ACHN (cell line): ENCODE measurements at regions not wholly inside any gene's neighbourhood (a gene's known extent, or its start where the extent isn't known, plus 50 kb on each side); places are given as distances from the start of the nearest gene placed in this dataset.
"Not testable (repeated sequence)": the region's sequence is repeated elsewhere in the genome, so short reads cannot be mapped to it uniquely, and the experiment has no call there.

Source experiments
- DNase-seq: peaks from one replicate; pipeline ENCODE4 v3.0.0-alpha.2; 2015
- in situ Hi-C: cut with HindIII; loops from 2 replicates; pipeline ENCODE4 v1.10.0; 2017; ENCODE audit warnings: low sequenced_read_pairs, low pct_ligation_motif_present, low pct_unique_long_range_greater_than_20kb

DNA sequence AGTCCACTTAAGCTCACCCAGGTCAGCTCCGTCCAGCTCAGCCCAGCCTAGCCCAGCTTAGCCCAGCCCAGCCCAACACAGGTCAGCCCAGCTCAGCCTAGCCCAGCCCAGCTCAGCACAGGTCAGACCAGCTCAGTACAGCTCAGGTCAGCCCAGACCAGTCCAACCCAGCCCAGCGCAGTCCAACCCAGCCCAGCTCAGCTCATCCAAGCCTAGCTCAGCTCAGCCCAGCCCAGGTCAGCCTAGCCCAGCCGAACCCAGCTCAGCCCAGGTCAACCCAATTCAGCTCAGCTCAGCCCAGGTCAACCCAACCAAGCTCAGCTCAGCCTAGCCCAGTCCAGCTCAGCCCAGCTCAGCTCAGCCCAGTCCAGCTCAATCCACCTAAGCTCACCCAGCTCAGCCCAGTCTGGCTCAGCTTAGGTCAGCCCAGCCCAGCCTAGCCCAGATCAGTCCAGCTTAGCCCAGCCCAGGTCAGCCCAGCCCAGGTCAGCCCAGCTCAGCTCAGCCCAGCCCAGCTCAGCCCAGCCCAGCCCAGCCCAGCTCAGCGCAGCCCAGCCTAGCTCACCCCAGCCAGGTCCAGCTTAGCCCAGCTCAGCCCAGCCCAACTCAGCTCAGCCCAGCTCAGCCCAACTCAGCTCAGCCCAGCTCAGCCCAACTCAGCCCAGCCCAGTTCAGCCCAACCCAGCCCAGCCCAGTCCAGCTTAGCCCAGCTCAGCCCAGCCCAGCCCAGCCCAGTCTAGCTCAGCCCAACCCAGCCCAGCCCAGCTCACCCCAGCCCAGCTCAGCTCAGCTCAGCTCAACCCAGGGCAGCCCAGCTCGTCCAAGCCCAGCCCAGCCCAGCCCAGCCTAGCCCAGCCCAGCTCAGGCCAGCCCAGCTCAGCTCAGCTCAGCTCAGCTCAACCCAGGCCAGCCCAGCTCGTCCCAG lies 184.0 kb downstream of the TMEM121 start:
- in situ Hi-C loops, result no loop called here
- DNase-seq, result no peak

GRCh38 chr14:105711044-105711620 lies 184.7 kb downstream of the TMEM121 start:
- no peak for DNase-seq
- in situ Hi-C loops, result no loop called here

GRCh38 chr14:105711841-105712460 lies 185.6 kb downstream of the TMEM121 start:
- in situ Hi-C loops, result no loop called here
- DNase-seq, result no peak

DNA sequence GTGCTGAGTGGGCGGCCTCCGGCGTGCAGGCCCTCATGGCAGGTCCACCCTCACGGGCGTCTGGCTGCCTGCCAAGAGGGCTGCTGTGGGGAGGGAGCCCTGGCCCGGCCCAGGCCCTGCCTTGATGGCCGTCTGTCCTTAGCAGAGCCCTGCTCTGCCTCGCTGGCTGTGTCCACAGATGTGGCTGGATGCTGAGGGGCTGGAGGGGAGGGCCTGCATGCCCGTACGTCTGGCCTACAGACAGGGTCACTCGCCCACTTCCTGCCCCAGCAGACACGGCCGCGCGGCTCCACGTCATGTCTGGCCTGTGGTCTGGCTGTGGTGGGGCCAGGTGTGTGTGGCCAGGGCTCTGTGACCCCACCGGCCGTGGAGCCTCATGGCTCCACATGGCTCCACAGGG lies 186.3 kb downstream of the TMEM121 start:
- in situ Hi-C loops, DNase-seq: not testable (repeated sequence)

DNA sequence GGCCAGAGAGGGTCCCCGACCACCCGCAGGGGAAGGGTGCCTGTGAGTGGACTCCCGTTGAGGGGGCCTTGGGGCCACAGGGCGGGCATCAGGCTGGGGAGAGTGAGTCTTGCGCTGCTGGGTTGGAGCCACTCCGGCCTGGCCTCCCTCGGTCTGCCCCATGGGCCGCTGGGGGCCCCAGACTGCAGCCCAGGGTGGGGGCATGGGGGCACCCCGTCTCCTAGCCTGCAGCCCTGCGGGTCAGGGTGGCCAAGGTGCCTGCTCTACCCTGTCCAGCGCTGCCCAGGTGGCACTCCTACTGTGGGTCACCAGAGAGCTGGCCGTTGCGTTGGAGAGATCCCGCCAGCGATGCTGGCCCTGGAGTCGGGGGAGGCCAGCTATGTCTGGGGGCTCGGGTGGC lies 186.8 kb downstream of the TMEM121 start:
- in situ Hi-C loops, result not testable (repeated sequence)

DNA sequence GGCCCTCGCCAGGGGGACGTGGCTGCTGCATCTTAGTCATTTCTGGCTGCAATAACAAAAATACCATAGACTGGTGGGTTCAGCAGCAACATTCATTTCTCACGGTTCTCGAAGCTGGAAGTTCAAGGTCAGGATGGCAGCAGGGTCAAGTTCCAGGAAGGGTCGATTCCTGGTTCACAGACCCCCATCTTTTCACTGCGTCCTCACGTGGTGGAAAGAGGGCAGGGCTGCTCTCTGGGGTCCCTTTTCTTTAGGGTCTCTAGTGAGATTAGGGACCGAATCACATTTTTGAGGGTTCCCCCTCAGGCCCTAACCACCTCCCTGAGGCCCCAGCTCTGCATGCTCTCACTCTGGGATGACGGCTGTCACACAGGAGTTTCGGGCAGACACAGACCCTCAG lies 187.5 kb downstream of the TMEM121 start:
- in situ Hi-C loops, DNase-seq: not testable (repeated sequence)

More for the DNA sequence above, 186.8 kb downstream of the TMEM121 start:
- DNase-seq, result not testable (repeated sequence)

DNA sequence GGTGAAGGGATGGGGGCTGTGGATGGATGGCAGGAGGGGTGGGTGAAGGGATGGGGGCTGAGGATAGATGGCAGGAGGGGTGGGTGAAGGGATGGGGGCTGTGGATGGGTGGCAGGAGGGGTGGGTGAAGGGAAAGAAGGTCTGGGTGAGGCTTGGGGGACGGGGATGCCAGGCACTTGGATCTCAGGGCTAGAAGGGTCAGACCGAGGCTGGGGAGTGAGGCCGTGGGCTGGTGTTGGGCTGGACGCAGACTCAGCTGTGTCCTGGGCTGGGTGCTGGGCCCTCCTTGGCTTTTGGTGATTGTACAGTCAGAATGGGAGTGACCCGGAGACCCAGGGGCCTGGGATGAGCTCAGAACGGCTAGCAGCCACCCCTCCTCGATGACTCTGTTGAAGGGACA lies 192.4 kb downstream of the TMEM121 start:
- DNase-seq, in situ Hi-C loops: not testable (repeated sequence)

DNA sequence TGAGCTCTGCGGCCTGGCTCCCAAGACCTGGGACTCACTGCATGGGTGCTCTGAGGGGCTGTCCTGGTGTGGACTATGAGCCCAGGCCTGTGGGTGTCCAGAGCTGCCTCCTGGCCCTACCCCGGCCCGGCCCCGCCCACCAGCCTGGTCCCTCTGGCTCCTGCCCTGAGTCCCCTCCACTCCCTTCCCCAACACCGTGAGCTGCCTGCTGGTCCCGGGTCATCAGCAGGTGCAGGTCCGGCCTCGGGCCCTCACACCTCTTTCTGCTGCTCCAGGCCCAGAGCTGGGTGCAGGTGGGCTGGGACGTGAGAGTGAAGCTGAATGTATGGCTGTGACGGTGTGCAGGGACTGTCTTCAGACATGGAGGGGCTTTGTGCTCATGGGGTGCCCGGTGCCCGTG lies 193.7 kb downstream of the TMEM121 start:
- DNase-seq, in situ Hi-C loops: not testable (repeated sequence)

DNA sequence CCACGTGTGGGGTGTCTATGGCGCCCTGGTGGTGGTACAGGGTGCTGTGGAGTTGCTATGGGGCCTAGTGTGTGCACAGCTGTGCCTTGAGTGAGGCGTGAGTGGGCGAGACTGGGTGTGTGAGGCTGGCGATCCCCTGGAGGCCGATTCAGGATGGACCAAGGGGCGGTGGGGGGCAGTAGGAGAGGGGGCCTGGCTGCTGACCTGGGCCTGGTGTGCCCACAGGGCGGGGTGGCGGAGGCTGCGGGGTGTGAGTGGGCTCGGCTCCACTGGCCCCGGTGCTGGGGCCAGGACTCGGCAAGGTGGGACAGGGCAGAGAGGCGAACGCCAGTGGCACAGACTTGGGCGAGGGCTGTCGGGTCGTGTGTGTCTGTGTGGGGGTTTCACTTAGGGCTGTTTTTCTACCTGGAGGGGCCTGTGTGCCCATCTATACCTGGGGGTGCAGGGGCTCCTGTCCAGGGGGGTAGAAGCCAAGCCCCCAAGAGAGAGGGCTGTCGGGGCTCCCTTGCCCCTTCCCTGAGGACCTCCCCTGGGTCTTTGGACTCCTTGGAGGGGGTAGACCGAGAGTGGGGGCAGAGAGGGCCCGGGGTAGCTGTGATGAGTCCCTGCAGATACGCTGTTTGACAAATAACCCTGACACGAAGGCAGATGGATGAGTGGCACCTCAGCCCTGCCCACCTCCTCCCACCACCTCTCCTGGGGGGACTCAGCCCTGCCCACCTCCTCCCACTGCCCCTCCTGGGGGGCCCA lies 194.6 kb downstream of the TMEM121 start:
- in situ Hi-C loops, DNase-seq: not testable (repeated sequence)

DNA sequence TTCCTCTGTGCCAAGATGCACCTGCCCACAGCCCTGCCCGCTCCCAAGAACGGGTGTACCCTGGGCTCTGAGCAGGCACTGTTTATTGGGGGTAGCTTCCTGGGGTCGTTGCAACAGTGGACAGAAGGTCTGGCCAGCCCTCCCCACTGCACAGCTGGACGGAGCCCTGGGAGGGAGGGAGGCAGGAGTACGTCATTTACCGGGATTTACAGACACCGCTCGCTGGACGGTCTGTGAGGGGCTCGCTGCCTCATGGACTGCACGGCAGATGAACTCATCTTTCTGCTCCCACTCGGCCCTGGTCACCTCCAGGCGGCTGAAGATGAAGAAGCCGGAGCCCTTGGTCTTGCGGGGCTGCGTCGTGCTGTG lies 195.2 kb downstream of the TMEM121 start:
- DNase-seq, in situ Hi-C loops: not testable (repeated sequence)

- DNase-seq, in situ Hi-C loops: not testable (repeated sequence)
Observed at GRCh38 chr14:105721996-105722709, 195.8 kb downstream of the TMEM121 start.

GRCh38 chr14:105723271-105723670 lies 196.9 kb downstream of the TMEM121 start:
- DNase-seq, in situ Hi-C loops: not testable (repeated sequence)

GRCh38 chr14:105723776-105724175 lies 197.4 kb downstream of the TMEM121 start:
- in situ Hi-C loops, result not testable (repeated sequence)

GRCh38 chr14:105729825-105730368 lies 203.5 kb downstream of the TMEM121 start:
- in situ Hi-C loops, DNase-seq: not testable (repeated sequence)

More at GRCh38 chr14:105723776-105724175, 197.4 kb downstream of the TMEM121 start:
- DNase-seq, result not testable (repeated sequence)

GRCh38 chr14:105730731-105731130 lies 204.3 kb downstream of the TMEM121 start:
- in situ Hi-C loops, DNase-seq: not testable (repeated sequence)

GRCh38 chr14:105731221-105731985 lies 205.0 kb downstream of the TMEM121 start:
- in situ Hi-C loops, DNase-seq: not testable (repeated sequence)
